ENCODE measurements at regions not wholly inside any gene's neighbourhood (a gene's known extent, or its start where the extent isn't known, plus 50 kb on each side); places are given as distances from the start of the nearest gene placed in this dataset.
"Not testable (repeated sequence)": the region's sequence is repeated elsewhere in the genome, so short reads cannot be mapped to it uniquely, and the experiment has no call there.

GRCh38 chr22:45061332-45061731 is 51.5 kb upstream of the PHF21B start:
- H3K4me3 ChIP-seq = no peak overlapping the region

GRCh38 chr22:45064313-45065278 is 54.8 kb upstream of the PHF21B start:
- H3K27ac ChIP-seq = peak overlapping the region in 1 of 21 experiments; percentile 29
- no peak overlapping the region for H3K4me3 ChIP-seq

More at GRCh38 chr22:45061332-45061731, 51.5 kb upstream of the PHF21B start:
- H3K27ac ChIP-seq = no peak overlapping the region

- no peak overlapping the region for H3K4me3 ChIP-seq
- no peak overlapping the region for H3K27ac ChIP-seq
These were observed 55.9 kb upstream of the PHF21B start for GRCh38 chr22:45065726-45066125.

- no peak overlapping the region for H3K27ac ChIP-seq
These were observed 57.9 kb upstream of the PHF21B start for GRCh38 chr22:45067731-45068130.

GRCh38 chr22:45069925-45070324 is 60.1 kb upstream of the PHF21B start:
- H3K27ac ChIP-seq = no peak overlapping the region
- H3K4me3 ChIP-seq = no peak overlapping the region

More at GRCh38 chr22:45067731-45068130, 57.9 kb upstream of the PHF21B start:
- no peak overlapping the region for H3K4me3 ChIP-seq

GRCh38 chr22:45071618-45072017 is 61.8 kb upstream of the PHF21B start:
- no peak overlapping the region for H3K27ac ChIP-seq
- H3K4me3 ChIP-seq = no peak overlapping the region

- Histone ChIP-seq H3K27ac (no peak overlapping the region), H3K4me3 (no peak overlapping the region)
These were observed 62.6 kb upstream of the PHF21B start for GRCh38 chr22:45072322-45072903.

GRCh38 chr22:45073064-45073463 is 63.3 kb upstream of the PHF21B start:
- no peak overlapping the region for H3K27ac ChIP-seq
- H3K4me3 ChIP-seq = no peak overlapping the region

GRCh38 chr22:45077286-45077685 is 67.5 kb upstream of the PHF21B start:
- H3K27ac ChIP-seq = no peak overlapping the region
- H3K4me3 ChIP-seq = no peak overlapping the region

GRCh38 chr22:45077826-45078334 is 68.1 kb upstream of the PHF21B start:
- Histone ChIP-seq H3K27ac (no peak overlapping the region), H3K4me3 (no peak overlapping the region)

GRCh38 chr22:45082795-45083194 is 73.0 kb upstream of the PHF21B start:
- Histone ChIP-seq H3K27ac (no peak overlapping the region), H3K4me3 (no peak overlapping the region)

- no peak overlapping the region for H3K27ac ChIP-seq
- no peak overlapping the region for H3K4me3 ChIP-seq
These were observed 74.0 kb upstream of the PHF21B start for GRCh38 chr22:45083659-45084305.

GRCh38 chr22:45084400-45084920 is 74.7 kb upstream of the PHF21B start:
- Histone ChIP-seq H3K27ac (no peak overlapping the region), H3K4me3 (no peak overlapping the region)

- H3K4me3 ChIP-seq = no peak overlapping the region
- H3K27ac ChIP-seq = no peak overlapping the region
These were observed 75.9 kb upstream of the NUP50 start for GRCh38 chr22:45087802-45088201.

GRCh38 chr22:45088576-45088975 is 75.1 kb upstream of the NUP50 start:
- Histone ChIP-seq H3K27ac (no peak overlapping the region), H3K4me3 (no peak overlapping the region)

GRCh38 chr22:45090497-45090910 is 73.2 kb upstream of the NUP50 start:
- H3K27ac ChIP-seq = no peak overlapping the region
- no peak overlapping the region for H3K4me3 ChIP-seq

GRCh38 chr22:45091254-45091854 is 72.4 kb upstream of the NUP50 start:
- Histone ChIP-seq H3K27ac (no peak overlapping the region), H3K4me3 (no peak overlapping the region)

- H3K4me3 ChIP-seq, H3K27ac ChIP-seq: not testable (repeated sequence)
These were observed 71.8 kb upstream of the NUP50 start for GRCh38 chr22:45091875-45092274.

GRCh38 chr22:45092644-45093043 is 71.1 kb upstream of the NUP50 start:
- no peak overlapping the region for H3K4me3 ChIP-seq
- H3K27ac ChIP-seq = no peak overlapping the region

GRCh38 chr22:45093609-45094008 is 70.1 kb upstream of the NUP50 start:
- no peak overlapping the region for H3K4me3 ChIP-seq
- H3K27ac ChIP-seq = no peak overlapping the region
